ENCODE measurements at regions not wholly inside any gene's neighbourhood (a gene's known extent, or its start where the extent isn't known, plus 50 kb on each side); places are given as distances from the start of the nearest gene placed in this dataset.

DNA sequence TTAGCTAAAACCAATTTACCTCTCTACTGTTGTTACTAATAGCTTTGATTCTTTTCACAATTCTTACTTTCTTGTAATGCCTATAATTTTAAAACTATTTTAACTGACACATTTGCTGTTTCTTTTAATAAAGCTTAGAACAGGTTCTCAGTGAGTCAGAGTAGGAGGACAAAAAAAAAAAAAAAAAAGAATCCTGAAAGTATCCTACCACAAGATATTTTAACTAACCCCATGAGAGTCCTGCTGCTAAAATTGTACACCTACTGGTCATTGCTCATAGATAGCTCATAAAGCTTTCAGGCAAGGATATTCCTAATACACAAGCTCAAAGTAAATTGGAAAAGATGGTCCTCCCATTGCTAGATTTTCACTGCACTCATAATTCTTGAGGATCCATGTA is 301.0 kb downstream of the CENPW start:
- TF ChIP-seq, protein P1, sequence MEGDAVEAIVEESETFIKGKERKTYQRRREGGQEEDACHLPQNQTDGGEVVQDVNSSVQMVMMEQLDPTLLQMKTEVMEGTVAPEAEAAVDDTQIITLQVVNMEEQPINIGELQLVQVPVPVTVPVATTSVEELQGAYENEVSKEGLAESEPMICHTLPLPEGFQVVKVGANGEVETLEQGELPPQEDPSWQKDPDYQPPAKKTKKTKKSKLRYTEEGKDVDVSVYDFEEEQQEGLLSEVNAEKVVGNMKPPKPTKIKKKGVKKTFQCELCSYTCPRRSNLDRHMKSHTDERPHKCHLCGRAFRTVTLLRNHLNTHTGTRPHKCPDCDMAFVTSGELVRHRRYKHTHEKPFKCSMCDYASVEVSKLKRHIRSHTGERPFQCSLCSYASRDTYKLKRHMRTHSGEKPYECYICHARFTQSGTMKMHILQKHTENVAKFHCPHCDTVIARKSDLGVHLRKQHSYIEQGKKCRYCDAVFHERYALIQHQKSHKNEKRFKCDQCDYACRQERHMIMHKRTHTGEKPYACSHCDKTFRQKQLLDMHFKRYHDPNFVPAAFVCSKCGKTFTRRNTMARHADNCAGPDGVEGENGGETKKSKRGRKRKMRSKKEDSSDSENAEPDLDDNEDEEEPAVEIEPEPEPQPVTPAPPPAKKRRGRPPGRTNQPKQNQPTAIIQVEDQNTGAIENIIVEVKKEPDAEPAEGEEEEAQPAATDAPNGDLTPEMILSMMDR (conservative IDR thresholded peaks at IDR 0.05; ENCODE audit: low read depth in 2 of 2): no peak
- TF ChIP-seq EZH2 (IDR thresholded peaks at IDR 0.05; ENCODE audit: low read depth, unreplicated experiment): no peak
- no peak for TF ChIP-seq EZH2phosphoT487 (IDR thresholded peaks at IDR 0.05; ENCODE audit: unreplicated experiment)
- TF ChIP-seq ZNF331 (CRISPR knock-in tag; IDR thresholded peaks at IDR 0.05; ENCODE audit: low read depth): no peak
